ENCODE measurements at regions not wholly inside any gene's neighbourhood (a gene's known extent, or its start where the extent isn't known, plus 50 kb on each side); places are given as distances from the start of the nearest gene placed in this dataset.

DNA sequence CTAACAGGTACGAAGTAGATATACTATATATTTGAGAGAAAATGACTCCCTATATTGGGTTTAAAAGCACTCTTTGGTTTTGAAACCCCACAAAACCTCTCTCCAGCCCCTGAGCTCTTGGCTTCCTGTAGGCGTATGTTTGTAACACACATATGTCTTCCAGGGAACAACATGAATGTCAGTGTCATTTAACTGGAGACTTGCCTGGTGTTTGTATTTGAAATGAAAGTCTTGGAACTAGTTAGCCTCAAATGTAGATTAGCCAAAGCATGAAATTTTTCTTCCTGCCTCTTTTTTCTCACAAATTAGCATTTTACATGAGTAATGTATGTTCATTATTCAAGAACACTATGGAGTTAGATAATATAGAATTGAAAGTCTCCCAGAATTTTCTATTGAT lies 411.8 kb upstream of the ASIC2 start:
- TF ChIP-seq CTCF (IDR thresholded peaks at IDR 0.05): no peak
- TF ChIP-seq POLR2A (IDR thresholded peaks at IDR 0.05): no peak
- TF ChIP-seq EP300 (IDR thresholded peaks at IDR 0.05; ENCODE audit: low read depth): no peak

Data from transverse colon (tissue), 3 donors.